ENCODE measurements at regions not wholly inside any gene's neighbourhood (a gene's known extent, or its start where the extent isn't known, plus 50 kb on each side); places are given as distances from the start of the nearest gene placed in this dataset. TPM values are rescaled to one million over a fixed set of nuclear protein-coding genes. Genes with fewer than 3 reads are reported as not detected.
"Not testable (repeated sequence)": the region's sequence is repeated elsewhere in the genome, so short reads cannot be mapped to it uniquely, and the experiment has no call there.

DNA sequence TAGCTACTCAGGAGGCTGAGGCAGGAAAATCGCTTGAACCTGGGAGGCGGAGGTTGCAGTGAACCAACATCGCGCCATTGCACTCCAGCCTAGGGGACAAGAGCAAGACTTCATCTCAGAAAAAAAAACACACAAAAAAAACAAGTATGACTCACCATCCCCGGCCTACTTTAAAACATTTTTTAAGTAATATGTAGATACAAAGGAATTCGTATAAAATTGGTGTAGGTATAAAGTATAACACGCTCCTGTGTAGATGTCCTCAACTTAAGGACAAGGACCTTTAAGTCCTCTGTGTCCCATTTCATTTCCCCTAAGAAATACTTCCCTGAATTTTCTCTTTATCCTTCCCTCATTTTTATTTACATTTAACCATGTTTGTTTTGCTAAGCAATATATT is 73.4 kb upstream of the PKN2 start:
- Histone ChIP-seq H3K4me3 (no peak overlapping the region), H3K27me3 (no peaks in the 10 kb centered on the region), H3K27ac (no peak overlapping the region), H3K9me3 (no peaks in the 10 kb centered on the region), H3K4me1 (no peaks in the 10 kb centered on the region), H3K36me3 (no peaks in the 10 kb centered on the region)
- intact Hi-C loops (cut with DNase I), result no loop called here
- TF ChIP-seq, protein P1, sequence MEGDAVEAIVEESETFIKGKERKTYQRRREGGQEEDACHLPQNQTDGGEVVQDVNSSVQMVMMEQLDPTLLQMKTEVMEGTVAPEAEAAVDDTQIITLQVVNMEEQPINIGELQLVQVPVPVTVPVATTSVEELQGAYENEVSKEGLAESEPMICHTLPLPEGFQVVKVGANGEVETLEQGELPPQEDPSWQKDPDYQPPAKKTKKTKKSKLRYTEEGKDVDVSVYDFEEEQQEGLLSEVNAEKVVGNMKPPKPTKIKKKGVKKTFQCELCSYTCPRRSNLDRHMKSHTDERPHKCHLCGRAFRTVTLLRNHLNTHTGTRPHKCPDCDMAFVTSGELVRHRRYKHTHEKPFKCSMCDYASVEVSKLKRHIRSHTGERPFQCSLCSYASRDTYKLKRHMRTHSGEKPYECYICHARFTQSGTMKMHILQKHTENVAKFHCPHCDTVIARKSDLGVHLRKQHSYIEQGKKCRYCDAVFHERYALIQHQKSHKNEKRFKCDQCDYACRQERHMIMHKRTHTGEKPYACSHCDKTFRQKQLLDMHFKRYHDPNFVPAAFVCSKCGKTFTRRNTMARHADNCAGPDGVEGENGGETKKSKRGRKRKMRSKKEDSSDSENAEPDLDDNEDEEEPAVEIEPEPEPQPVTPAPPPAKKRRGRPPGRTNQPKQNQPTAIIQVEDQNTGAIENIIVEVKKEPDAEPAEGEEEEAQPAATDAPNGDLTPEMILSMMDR (IDR thresholded peaks at IDR 0.05), result no peak
- TF ChIP-seq POLR2A (IDR thresholded peaks at IDR 0.05), result no peak
- no peak for DNase-seq (ENCODE audit: extremely low spot score in 2 of 2)

- no peaks in the 10 kb centered on the region for H3K36me3 ChIP-seq
Observed at GRCh38 chr1:88612292-88612691, 71.8 kb upstream of the PKN2 start.

DNA sequence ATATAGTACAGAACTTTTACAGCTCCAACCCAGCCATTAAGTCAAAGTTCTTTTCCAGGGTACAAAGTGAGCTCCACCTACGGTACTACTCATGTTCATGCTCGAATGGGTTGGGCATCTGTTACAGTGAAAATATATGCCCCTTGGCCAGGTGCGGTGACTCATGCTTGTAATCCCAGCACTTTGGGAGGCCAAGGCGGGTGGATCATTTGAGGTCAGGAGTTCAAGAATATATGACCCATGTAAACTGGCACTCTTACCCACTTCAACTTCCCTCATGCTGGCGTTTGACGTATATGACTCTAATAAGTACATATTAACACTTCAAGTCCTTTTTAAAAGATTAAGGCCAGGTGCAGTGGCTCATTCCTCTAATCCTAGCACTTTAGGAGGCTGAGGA is 71.3 kb upstream of the PKN2 start:
- H3K9me3 ChIP-seq, result no peaks in the 10 kb centered on the region
- H3K27ac ChIP-seq, result no peak overlapping the region
- DNase-seq (ENCODE audit: extremely low spot score in 2 of 2), result no peak
- no peaks in the 10 kb centered on the region for H3K27me3 ChIP-seq
- H3K36me3 ChIP-seq, result no peaks in the 10 kb centered on the region
- no peaks in the 10 kb centered on the region for H3K4me1 ChIP-seq
- TF ChIP-seq POLR2AphosphoS5 (IDR thresholded peaks at IDR 0.05; ENCODE audit: insufficient read depth in 1 of 2, low read depth in 1 of 2), result no peak
- H3K4me3 ChIP-seq, result no peak overlapping the region
- intact Hi-C loops (cut with DNase I), result no loop called here

More at GRCh38 chr1:88612292-88612691, 71.8 kb upstream of the PKN2 start:
- H3K9me3 ChIP-seq, result no peaks in the 10 kb centered on the region
- no peaks in the 10 kb centered on the region for H3K4me1 ChIP-seq
- TF ChIP-seq POLR2AphosphoS5 (IDR thresholded peaks at IDR 0.05; ENCODE audit: insufficient read depth in 1 of 2, low read depth in 1 of 2) (no peak), POLR2A (IDR thresholded peaks at IDR 0.05) (no peak)
- TF ChIP-seq, protein P1 (IDR thresholded peaks at IDR 0.05), result no peak
- no peak for DNase-seq (ENCODE audit: extremely low spot score in 2 of 2)
- intact Hi-C loops (cut with DNase I), result no loop called here
- H3K4me3 ChIP-seq, result no peak overlapping the region
- no peaks in the 10 kb centered on the region for H3K27me3 ChIP-seq
- H3K27ac ChIP-seq, result no peak overlapping the region

DNA sequence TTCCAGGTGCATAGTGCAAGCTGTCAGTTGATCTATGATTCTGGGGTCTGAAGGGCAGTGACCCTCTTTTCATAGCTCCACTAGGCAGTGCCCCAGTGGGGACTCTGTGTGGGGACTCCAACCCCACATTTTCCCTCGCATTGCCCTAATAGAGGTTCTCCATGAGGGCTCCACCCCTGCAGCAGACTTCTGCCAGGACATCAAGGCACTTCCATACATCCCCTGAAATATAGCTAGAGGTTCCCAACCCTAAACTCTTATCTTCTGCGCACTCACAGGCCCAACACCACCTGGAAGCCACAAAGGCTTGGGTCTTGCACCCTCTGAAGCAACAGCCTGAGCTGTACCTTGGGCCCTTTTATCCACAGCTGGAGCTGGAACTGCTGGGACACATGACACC is 65.7 kb upstream of the PKN2 start:
- no peak overlapping the region for H3K4me3 ChIP-seq
- intact Hi-C loops (cut with DNase I), result no loop called here
- H3K36me3 ChIP-seq, result no peaks in the 10 kb centered on the region
- DNase-seq (ENCODE audit: extremely low spot score in 2 of 2), result no peak
- no peaks in the 10 kb centered on the region for H3K9me3 ChIP-seq
- no peak overlapping the region for H3K27ac ChIP-seq
- no peaks in the 10 kb centered on the region for H3K4me1 ChIP-seq
- H3K27me3 ChIP-seq, result no peaks in the 10 kb centered on the region
- TF ChIP-seq POLR2A (IDR thresholded peaks at IDR 0.05) (no peak), POLR2AphosphoS5 (IDR thresholded peaks at IDR 0.05; ENCODE audit: insufficient read depth in 1 of 2, low read depth in 1 of 2) (no peak)
- TF ChIP-seq, protein P1 (IDR thresholded peaks at IDR 0.05), result no peak

GRCh38 chr1:88623101-88623500 is 61.0 kb upstream of the PKN2 start:
- H3K27ac ChIP-seq; H3K4me3 ChIP-seq; H3K27me3 ChIP-seq; DNase-seq (ENCODE audit: extremely low spot score in 2 of 2); H3K9me3 ChIP-seq; H3K4me1 ChIP-seq; H3K36me3 ChIP-seq; intact Hi-C loops (cut with DNase I): not testable (repeated sequence)

Small RNA genes in the stretch of these regions (small RNA-seq; reads per million reads assigned to genes)
- gene AL049861.1 (not detected), gene RF02271 (not detected), gene RN7SL583P (not detected), gene RNA5SP52 (not detected)
